ENCODE measurements at regions not wholly inside any gene's neighbourhood (a gene's known extent, or its start where the extent isn't known, plus 50 kb on each side); places are given as distances from the start of the nearest gene placed in this dataset.

DNA sequence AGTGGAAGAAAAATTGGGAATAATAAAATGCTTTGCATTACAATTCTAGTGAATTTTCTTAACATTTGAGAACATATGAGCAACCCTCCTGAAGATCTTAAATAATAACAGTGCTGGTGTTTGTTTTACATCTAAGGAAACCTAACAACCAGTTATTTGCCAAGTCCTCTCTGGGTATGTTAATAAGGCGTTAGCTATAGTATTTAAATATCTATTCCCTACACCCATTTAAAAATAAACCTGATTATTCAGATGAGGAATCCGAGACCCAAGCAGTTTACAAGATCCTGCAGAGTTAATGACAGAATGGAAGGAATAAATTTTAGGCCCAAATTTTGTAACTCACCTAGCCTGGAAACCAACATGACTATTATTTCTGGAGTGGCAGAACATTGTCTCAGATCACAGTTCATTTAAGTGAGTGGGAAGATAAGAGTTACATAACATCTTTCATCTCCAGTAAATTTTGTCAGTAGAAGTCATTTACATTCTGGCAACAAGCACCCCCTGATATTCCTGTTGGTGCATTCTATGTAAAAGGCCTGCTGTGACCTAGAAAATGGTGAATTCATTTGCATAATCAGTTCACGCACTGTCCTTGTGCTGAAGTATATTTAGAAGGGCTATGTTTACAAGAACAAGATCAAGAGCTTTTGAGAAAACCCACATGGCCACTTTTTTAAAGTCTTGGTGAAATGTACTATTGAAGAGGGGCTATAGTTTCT, 148.2 kb downstream of the COX7C start:
- no peaks in the 10 kb centered on the region for H3K9me3 ChIP-seq (ENCODE audit: control insufficient read depth, low read length)
- H3K4me1 ChIP-seq (ENCODE audit: control insufficient read depth, insufficient read depth, low read length, poor library complexity, severe bottlenecking), result no peaks in the 10 kb centered on the region
- H3K27me3 ChIP-seq (replicated peaks; ENCODE audit: control insufficient read depth, insufficient read depth, low read length, poor library complexity, severe bottlenecking), result no peaks in the 10 kb centered on the region
- DNase-seq, result no peak
- no peak overlapping the region for H3K27ac ChIP-seq (ENCODE audit: insufficient read depth, low read length, poor library complexity, severe bottlenecking)
- no peak overlapping the region for H3K4me3 ChIP-seq (ENCODE audit: insufficient read depth, low read depth, low read length, poor library complexity, severe bottlenecking)
- no peaks in the 10 kb centered on the region for H3K36me3 ChIP-seq (ENCODE audit: control insufficient read depth, insufficient read depth, low read length)

DNA sequence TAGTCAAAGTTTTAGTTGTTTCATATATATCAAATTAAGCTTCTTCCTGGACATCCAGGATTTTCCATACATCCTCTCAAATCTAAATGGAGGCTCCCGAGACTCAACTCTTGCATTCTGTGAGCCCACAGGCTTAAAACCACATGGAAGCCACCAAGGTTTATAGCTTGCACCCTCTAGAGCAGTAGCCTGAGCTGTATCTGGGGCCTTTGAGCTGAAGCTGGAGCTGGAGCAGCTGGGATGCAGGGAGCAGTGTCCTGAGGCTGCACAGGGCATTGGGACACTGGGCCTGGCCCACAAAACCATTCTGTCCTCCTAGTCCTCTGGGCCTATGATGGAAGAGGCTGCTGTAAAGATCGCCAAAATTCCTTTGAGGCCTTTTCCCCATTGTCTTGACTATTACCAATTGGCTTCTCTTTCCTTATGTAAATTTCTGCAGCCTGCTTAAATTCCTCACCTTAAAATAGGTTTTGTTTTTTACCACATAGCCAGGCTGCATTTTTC, 151.0 kb downstream of the COX7C start:
- no peak for DNase-seq
- Histone ChIP-seq H3K27me3 (replicated peaks; ENCODE audit: control insufficient read depth, insufficient read depth, low read length, poor library complexity, severe bottlenecking) (no peaks in the 10 kb centered on the region), H3K4me1 (ENCODE audit: control insufficient read depth, insufficient read depth, low read length, poor library complexity, severe bottlenecking) (no peaks in the 10 kb centered on the region), H3K4me3 (ENCODE audit: insufficient read depth, low read depth, low read length, poor library complexity, severe bottlenecking) (no peak overlapping the region), H3K9me3 (ENCODE audit: control insufficient read depth, low read length) (no peaks in the 10 kb centered on the region), H3K27ac (ENCODE audit: insufficient read depth, low read length, poor library complexity, severe bottlenecking) (no peak overlapping the region), H3K36me3 (ENCODE audit: control insufficient read depth, insufficient read depth, low read length) (no peaks in the 10 kb centered on the region)

DNA sequence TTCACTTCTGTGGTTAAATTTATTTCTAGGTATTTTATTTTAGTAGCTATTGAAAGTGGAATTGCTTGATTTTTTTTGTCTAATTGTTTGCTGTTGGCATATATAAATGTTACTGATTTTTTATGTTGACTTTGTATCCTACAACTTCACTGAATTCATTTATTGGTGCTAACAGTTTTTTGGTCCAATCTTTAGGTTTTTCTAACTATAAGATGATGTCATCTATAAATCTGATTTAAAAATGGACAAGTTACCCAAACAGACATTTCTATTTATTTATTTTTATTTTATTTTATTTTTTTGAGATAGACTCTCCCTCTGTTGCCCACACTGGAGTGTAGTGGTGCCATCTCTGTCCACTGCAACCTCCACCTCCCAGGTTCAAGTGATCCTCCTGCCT, 162.3 kb downstream of the COX7C start:
- no peak overlapping the region for H3K4me3 ChIP-seq (ENCODE audit: insufficient read depth, low read depth, low read length, poor library complexity, severe bottlenecking)
- peaks cover 2% of the 10 kb centered on the region for H3K27me3 ChIP-seq (replicated peaks; ENCODE audit: control insufficient read depth, insufficient read depth, low read length, poor library complexity, severe bottlenecking)
- H3K9me3 ChIP-seq (ENCODE audit: control insufficient read depth, low read length), result no peaks in the 10 kb centered on the region
- H3K4me1 ChIP-seq (ENCODE audit: control insufficient read depth, insufficient read depth, low read length, poor library complexity, severe bottlenecking), result no peaks in the 10 kb centered on the region
- no peaks in the 10 kb centered on the region for H3K36me3 ChIP-seq (ENCODE audit: control insufficient read depth, insufficient read depth, low read length)
- DNase-seq, result no peak
- H3K27ac ChIP-seq (ENCODE audit: insufficient read depth, low read length, poor library complexity, severe bottlenecking), result no peak overlapping the region

DNA sequence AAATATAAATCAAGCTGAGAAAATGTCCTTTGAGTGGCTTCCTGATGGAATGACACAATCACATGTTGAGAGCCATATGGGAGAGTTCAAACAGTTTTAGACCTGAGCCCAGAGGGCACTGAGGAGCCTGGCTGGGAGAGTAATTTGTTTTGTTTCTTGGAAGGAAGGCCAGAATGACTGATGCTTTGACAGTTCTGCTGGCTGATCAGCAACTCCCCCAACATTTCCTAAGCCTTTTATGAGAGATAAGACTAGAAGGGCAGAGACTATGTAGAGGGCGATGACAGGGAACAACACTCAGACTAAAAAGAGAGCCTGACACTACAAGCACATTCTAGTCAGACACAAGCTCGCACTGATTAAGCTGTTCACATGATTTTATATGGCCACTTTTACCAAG, 169.2 kb downstream of the COX7C start:
- Histone ChIP-seq H3K9me3 (ENCODE audit: control insufficient read depth, low read length) (no peaks in the 10 kb centered on the region), H3K36me3 (ENCODE audit: control insufficient read depth, insufficient read depth, low read length) (no peaks in the 10 kb centered on the region), H3K4me3 (ENCODE audit: insufficient read depth, low read depth, low read length, poor library complexity, severe bottlenecking) (no peak overlapping the region), H3K27ac (ENCODE audit: insufficient read depth, low read length, poor library complexity, severe bottlenecking) (no peak overlapping the region), H3K4me1 (ENCODE audit: control insufficient read depth, insufficient read depth, low read length, poor library complexity, severe bottlenecking) (no peaks in the 10 kb centered on the region), H3K27me3 (replicated peaks; ENCODE audit: control insufficient read depth, insufficient read depth, low read length, poor library complexity, severe bottlenecking) (peaks cover 2% of the 10 kb centered on the region)
- no peak for DNase-seq

DNA sequence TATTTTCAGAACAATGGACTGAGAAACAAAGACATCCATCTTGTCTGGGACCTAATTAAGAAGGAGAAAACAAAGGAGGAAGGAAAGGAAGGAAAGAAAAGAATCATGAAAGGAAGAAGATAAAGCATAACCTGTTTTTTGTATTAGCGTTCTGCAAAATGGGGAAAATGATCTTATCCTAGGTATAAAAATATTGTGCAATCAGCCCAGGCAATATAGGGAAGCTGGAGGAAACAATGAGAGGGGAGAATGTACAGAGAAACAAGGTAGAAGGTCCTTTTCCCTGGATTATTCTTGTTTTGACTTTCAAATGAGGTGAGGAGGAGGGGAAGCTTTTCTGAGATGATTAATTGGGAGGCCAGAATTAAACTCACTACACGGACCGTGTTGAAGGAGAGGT, 177.9 kb downstream of the COX7C start:
- no peaks in the 10 kb centered on the region for H3K36me3 ChIP-seq (ENCODE audit: control insufficient read depth, insufficient read depth, low read length)
- H3K9me3 ChIP-seq (ENCODE audit: control insufficient read depth, low read length), result no peaks in the 10 kb centered on the region
- H3K4me3 ChIP-seq (ENCODE audit: insufficient read depth, low read depth, low read length, poor library complexity, severe bottlenecking), result no peak overlapping the region
- no peaks in the 10 kb centered on the region for H3K27me3 ChIP-seq (replicated peaks; ENCODE audit: control insufficient read depth, insufficient read depth, low read length, poor library complexity, severe bottlenecking)
- H3K4me1 ChIP-seq (ENCODE audit: control insufficient read depth, insufficient read depth, low read length, poor library complexity, severe bottlenecking), result no peaks in the 10 kb centered on the region
- no peak for DNase-seq
- no peak overlapping the region for H3K27ac ChIP-seq (ENCODE audit: insufficient read depth, low read length, poor library complexity, severe bottlenecking)

DNA sequence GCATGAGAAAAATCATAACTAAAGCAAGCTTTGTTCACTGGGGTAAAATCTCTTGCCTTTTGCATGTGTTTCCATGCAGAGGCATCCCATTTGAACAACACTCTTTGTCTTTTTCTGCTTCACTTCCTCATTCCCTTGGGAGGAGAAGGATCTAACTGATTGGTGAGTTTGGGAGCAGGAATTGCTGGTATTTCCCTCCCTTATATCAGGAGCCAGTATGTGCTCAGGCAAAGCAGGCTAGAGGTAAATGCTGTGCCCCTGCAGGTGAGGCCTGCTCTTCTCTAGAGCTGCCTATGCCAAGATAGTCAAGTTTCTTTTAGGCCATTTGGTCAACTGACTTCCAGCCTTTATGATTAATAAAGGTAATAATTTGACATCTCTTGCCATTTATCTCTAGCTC, 179.9 kb downstream of the COX7C start:
- no peaks in the 10 kb centered on the region for H3K36me3 ChIP-seq (ENCODE audit: control insufficient read depth, insufficient read depth, low read length)
- no peaks in the 10 kb centered on the region for H3K4me1 ChIP-seq (ENCODE audit: control insufficient read depth, insufficient read depth, low read length, poor library complexity, severe bottlenecking)
- no peaks in the 10 kb centered on the region for H3K9me3 ChIP-seq (ENCODE audit: control insufficient read depth, low read length)
- H3K27me3 ChIP-seq (replicated peaks; ENCODE audit: control insufficient read depth, insufficient read depth, low read length, poor library complexity, severe bottlenecking), result no peaks in the 10 kb centered on the region
- H3K4me3 ChIP-seq (ENCODE audit: insufficient read depth, low read depth, low read length, poor library complexity, severe bottlenecking), result no peak overlapping the region
- H3K27ac ChIP-seq (ENCODE audit: insufficient read depth, low read length, poor library complexity, severe bottlenecking), result no peak overlapping the region
- no peak for DNase-seq

DNA sequence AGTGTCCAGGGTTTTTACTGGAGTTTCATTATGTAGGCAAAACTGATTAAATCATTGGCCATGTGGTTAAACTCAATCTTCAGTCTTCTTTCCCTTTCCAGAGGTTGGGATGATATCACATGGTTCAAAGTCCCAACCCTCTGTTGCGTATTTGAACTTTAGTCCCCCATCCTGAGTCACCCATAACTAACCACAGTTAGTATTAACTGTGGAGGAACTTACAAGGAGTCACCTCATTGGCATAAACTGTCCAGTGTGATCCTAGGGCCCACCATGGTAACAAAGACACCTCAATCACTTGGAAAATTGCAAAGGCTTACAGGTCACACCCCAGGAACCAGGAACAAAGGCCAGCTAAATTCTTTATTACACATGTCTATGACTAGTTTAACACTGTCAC, 188.5 kb downstream of the COX7C start:
- H3K36me3 ChIP-seq (ENCODE audit: control insufficient read depth, insufficient read depth, low read length), result no peaks in the 10 kb centered on the region
- no peaks in the 10 kb centered on the region for H3K27me3 ChIP-seq (replicated peaks; ENCODE audit: control insufficient read depth, insufficient read depth, low read length, poor library complexity, severe bottlenecking)
- no peaks in the 10 kb centered on the region for H3K9me3 ChIP-seq (ENCODE audit: control insufficient read depth, low read length)
- no peak overlapping the region for H3K4me3 ChIP-seq (ENCODE audit: insufficient read depth, low read depth, low read length, poor library complexity, severe bottlenecking)
- no peak for DNase-seq
- H3K4me1 ChIP-seq (ENCODE audit: control insufficient read depth, insufficient read depth, low read length, poor library complexity, severe bottlenecking), result no peaks in the 10 kb centered on the region
- H3K27ac ChIP-seq (ENCODE audit: insufficient read depth, low read length, poor library complexity, severe bottlenecking), result no peak overlapping the region

DNA sequence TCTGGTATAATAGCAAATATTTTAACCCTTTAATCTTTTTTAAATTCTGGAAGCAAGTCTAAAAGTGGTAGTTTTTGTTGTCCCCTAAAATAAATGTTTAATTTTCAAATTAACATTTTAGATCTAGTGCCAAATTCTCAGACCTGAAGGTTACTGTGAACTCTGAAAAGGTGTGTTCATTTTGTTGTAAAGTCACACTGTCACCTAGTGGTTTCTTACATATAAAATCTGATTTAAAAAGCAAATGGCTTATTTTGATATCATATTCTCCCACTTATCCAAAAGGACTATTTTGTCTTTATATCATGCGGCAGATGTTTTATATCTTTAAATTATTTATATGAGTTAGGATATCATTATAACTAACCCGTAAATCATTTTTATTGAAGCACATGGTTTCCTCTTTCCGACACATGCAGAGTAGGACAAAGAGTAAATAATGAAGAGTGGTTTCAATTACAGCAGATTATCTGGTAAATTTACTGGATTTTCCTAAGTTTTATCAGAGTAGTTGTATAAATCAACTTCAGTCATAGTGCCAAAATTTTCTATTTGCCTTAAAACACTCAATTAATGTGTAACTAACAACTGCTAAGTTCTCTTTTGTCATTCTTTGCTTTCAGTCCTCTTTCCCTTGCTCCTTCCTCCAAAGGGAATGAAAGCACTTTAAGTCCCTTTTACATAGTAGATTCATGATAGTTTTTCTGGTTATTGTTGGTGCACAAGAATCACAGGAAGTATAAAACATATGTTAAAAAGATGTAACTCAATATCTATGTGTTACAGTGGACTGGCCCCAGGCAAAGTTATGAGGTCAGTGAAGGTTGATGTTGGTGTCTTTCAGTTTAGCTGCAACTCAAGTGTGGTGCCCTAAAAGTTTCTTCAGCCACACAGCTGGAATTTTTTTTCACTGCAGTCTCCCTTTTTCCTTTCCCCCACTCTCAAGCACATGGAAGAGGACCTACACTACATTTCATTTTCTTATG, 189.6 kb downstream of the COX7C start:
- Histone ChIP-seq H3K27me3 (replicated peaks; ENCODE audit: control insufficient read depth, insufficient read depth, low read length, poor library complexity, severe bottlenecking) (no peaks in the 10 kb centered on the region), H3K4me1 (ENCODE audit: control insufficient read depth, insufficient read depth, low read length, poor library complexity, severe bottlenecking) (no peaks in the 10 kb centered on the region), H3K27ac (ENCODE audit: insufficient read depth, low read length, poor library complexity, severe bottlenecking) (no peak overlapping the region), H3K36me3 (ENCODE audit: control insufficient read depth, insufficient read depth, low read length) (no peaks in the 10 kb centered on the region), H3K4me3 (ENCODE audit: insufficient read depth, low read depth, low read length, poor library complexity, severe bottlenecking) (no peak overlapping the region), H3K9me3 (ENCODE audit: control insufficient read depth, low read length) (no peaks in the 10 kb centered on the region)
- DNase-seq, result no peak

DNA sequence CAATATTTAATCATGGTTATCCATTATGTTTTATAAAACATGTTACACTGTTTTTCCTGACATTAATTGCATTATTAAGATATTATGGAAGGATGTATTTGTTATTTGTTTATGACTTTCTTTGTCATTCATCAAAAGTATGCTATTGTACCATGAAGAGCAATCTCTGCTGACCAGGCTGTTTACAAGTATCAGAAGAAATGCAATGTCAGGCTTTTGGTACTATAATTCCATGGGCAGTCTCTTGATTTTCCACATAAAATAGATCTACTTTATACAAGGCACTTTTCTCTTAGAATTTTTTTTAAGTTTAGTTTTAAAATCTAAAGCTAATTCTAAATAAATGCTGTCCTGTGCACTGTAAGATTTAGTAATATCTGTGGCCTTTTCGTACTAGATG, 196.6 kb downstream of the COX7C start:
- Histone ChIP-seq H3K27ac (ENCODE audit: insufficient read depth, low read length, poor library complexity, severe bottlenecking) (no peak overlapping the region), H3K36me3 (ENCODE audit: control insufficient read depth, insufficient read depth, low read length) (no peaks in the 10 kb centered on the region), H3K9me3 (ENCODE audit: control insufficient read depth, low read length) (no peaks in the 10 kb centered on the region), H3K27me3 (replicated peaks; ENCODE audit: control insufficient read depth, insufficient read depth, low read length, poor library complexity, severe bottlenecking) (no peaks in the 10 kb centered on the region), H3K4me3 (ENCODE audit: insufficient read depth, low read depth, low read length, poor library complexity, severe bottlenecking) (no peak overlapping the region), H3K4me1 (ENCODE audit: control insufficient read depth, insufficient read depth, low read length, poor library complexity, severe bottlenecking) (no peaks in the 10 kb centered on the region)
- no peak for DNase-seq

DNA sequence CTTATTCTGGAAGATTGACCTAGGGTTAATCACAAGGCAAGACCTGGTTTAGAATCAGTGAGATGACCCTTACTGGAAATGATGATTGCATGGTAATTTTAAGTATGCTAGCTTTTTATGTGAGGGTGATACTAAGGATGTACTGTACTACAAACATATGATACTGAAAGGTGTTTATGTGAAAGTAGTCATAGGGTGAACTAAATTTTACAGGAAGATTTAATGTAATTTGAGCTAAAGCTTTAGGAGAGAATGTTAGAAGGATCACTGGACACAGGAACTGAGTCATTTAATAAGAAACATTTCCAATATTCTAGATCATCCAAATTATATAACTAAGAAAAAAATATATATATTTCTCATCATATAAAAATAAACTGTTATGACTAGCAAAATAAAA, 197.2 kb downstream of the COX7C start:
- Histone ChIP-seq H3K36me3 (ENCODE audit: control insufficient read depth, insufficient read depth, low read length) (no peaks in the 10 kb centered on the region), H3K4me3 (ENCODE audit: insufficient read depth, low read depth, low read length, poor library complexity, severe bottlenecking) (no peak overlapping the region), H3K4me1 (ENCODE audit: control insufficient read depth, insufficient read depth, low read length, poor library complexity, severe bottlenecking) (no peaks in the 10 kb centered on the region), H3K27ac (ENCODE audit: insufficient read depth, low read length, poor library complexity, severe bottlenecking) (no peak overlapping the region), H3K9me3 (ENCODE audit: control insufficient read depth, low read length) (no peaks in the 10 kb centered on the region), H3K27me3 (replicated peaks; ENCODE audit: control insufficient read depth, insufficient read depth, low read length, poor library complexity, severe bottlenecking) (no peaks in the 10 kb centered on the region)
- DNase-seq, result no peak

Measured in effector memory CD4-positive, alpha-beta T cell (primary cell).